NCI-H2081 treated with DMSO at 0.1 percent for 48 hours (cell line): ENCODE measurements at regions not wholly inside any gene's neighbourhood (a gene's known extent, or its start where the extent isn't known, plus 50 kb on each side); places are given as distances from the start of the nearest gene placed in this dataset.

ENCODE experiments used
- DNase-seq: peaks from one replicate; lab custom pipeline; 2025; lab: John Stamatoyannopoulos, UW

DNA sequence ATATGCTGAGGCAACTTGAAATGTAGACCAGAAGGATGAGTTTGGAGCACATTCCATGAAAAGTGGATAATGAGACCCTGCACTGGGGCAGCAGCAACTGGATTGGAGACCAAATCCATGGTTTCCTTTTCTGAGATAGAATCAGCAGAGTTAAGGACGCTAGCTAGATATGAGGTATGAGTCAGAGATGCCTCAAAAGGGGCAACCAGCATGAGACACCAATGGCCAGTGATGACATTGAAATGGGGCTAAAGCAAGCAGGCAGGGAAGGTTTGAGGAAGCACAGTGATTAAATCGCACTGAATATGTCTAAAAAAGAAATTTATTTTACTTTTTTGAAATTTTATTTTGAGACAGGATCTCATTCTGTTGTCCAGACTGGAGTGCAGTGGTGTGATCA, 802.4 kb downstream of the TFAP2A start:
- no peak for DNase-seq

GRCh38 chr6:9610620-9611415, 804.1 kb downstream of the TFAP2A start:
- no peak for DNase-seq

- no peak for DNase-seq
Observed at GRCh38 chr6:9606435-9607134, 808.3 kb downstream of the TFAP2A start.

GRCh38 chr6:9594746-9595145, 820.1 kb downstream of the TFAP2A start:
- no peak for DNase-seq

- DNase-seq = no peak
Observed at GRCh38 chr6:9593554-9593953, 821.3 kb downstream of the TFAP2A start.

DNA sequence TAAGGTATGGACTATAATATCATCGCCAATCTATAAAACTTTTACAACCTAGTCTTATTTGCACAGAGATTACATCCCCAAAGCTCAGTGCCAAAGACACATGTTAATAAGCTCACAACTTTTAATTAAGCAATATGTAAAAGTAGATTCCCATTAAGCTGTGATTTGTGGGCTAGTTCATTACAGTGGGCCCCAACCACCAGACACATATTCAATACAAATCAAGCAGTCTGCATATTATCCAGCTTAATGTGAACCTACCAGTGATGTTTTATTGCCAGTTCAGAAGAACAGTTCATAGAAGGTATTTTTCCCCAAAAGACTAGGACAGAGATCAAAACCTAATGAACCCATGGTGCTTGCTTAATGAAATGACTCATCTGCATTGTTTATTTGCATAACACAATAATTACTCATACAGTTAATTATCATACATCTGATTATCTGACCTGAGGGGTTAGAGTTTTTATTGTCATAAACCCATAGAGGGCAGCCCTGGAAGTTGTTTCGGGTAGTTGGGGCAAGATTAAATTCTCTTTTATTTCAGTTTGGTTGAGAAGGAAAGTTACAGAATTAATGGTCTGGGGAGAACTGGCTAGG, 831.0 kb downstream of the TFAP2A start:
- DNase-seq = no peak

- no peak for DNase-seq
Observed at GRCh38 chr6:9581155-9581554, 833.7 kb downstream of the TFAP2A start.

- no peak for DNase-seq
Observed at GRCh38 chr6:9576521-9576920, 838.4 kb downstream of the TFAP2A start.

DNA sequence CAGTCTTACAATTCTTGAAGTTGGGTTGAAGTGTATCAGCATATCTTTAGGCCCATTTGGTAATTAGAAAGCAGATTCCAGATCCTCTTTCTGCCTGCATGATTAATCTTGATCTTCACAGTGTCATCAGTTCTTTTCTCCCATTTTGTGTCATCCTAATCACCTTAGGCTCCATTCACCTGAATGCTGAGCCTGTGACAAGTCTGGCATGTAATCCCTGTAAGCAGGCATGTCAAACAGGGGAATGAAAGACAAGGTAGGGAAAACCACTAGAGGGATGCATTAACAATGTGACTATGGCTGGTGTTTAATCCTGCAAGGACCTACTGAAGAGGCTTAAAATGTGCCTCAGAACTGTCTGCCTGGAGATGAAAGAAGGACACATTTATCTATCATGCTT, 848.8 kb downstream of the TFAP2A start:
- no peak for DNase-seq

DNA sequence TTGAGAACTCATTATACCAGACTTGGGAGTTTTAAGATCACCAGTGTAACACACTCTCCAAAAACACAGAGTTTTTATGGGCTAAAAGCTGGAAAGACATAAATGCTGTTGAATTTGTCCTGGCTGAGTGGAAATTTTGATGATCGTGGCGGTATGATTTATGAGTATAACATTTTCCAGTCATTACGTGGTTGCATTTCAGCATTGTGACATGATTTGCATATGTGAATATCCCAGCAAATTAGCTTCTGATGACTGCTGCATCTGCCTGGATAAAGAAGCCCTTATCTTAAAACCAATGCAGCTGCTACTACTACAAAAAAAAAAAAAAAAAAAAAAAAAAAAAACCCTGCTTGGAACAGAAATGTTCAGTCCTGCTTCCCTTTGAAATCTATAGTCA, 850.9 kb downstream of the TFAP2A start:
- no peak for DNase-seq

GRCh38 chr6:9563568-9563967, 851.3 kb downstream of the TFAP2A start:
- no peak for DNase-seq

DNA sequence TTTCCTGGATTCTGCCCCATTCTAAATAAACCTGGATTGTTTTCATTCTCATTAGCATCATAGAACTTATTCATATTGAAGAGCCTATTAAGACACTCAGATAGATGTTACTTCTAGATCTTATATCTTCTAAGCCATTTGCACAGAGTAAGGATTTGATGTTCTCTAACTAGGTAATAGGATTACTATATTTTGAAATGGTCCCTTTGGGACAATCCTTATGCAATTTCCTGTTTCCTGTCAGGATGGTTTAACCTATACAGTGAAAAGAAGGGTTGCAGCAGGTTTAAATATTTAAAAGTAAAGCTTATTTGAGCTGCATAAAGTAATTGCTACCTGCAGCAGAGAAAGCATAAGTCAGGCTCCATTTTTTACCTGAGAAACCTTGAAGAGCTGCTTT, 860.1 kb downstream of the TFAP2A start:
- no peak for DNase-seq

- DNase-seq = no peak
Observed at GRCh38 chr6:9554323-9554722, 860.6 kb downstream of the TFAP2A start.

DNA sequence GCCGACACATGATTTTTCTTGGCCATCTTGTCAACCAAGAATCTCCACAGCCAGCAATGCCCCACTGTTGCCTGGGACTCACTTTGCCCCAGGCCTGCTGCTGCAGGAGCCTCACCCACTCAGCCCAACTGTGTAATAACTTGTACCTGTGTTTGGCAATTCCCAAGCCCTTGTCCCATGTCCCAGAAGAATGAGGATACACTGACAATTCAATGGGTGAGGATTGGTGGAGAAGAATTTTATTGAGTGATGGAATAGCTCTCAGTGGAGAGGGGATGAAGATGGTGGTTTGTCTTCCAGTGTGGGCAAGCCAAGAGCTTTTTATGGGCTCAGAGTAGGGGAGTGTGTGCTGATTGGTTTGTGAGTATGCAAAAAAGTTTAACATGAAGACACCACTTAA, 861.9 kb downstream of the TFAP2A start:
- no peak for DNase-seq

DNA sequence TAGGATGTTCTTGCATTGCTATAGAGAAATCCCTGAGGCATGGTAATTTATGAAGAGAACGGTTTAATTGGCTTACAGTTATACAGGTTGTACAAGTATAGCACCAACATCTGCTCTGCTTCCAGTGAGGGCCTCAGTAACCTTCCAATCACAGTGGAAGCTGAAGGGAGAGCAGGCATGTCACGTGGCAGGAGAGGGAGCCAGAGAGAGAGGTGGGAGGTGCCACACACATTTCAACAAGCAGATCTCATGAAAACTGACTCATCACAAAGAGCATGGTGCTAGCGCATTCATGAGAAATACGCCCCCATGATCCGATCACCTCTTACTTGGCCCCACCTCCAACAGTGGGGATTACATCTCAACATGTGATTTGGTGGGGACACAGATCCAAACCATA, 871.2 kb downstream of the TFAP2A start:
- no peak for DNase-seq

- no peak for DNase-seq
Observed at GRCh38 chr6:9540534-9541126, 874.2 kb downstream of the TFAP2A start.

- DNase-seq = no peak
Observed at GRCh38 chr6:9540126-9540525, 874.7 kb downstream of the TFAP2A start.

- DNase-seq = no peak
Observed at GRCh38 chr6:9539231-9539755, 875.6 kb downstream of the TFAP2A start.

DNA sequence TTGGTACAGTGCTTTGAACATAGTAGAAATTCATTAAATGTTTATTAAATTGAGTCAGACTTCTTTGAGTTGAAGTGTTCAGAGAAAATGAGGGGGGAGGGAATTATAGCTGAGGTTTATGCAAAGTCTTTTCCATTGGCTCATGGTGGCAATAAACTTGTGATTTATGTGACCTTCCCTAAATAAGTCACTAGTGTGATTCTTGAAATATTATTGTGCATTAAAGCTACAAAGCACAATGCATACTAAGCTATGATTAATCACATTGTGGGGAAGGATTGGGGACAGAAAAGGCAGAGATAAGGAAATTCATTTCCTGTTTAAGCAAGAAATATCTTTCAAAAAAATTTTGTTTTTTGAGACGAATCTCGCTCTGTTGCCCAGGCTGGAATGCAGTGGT, 877.5 kb downstream of the TFAP2A start:
- DNase-seq = no peak

- DNase-seq = no peak
Observed at GRCh38 chr6:9535106-9535505, 879.8 kb downstream of the TFAP2A start.

- no peak for DNase-seq
Observed at GRCh38 chr6:9532621-9533557, 882.0 kb downstream of the TFAP2A start.
